Putamen (tissue), 1 donor: ENCODE measurements at regions not wholly inside any gene's neighbourhood (a gene's known extent, or its start where the extent isn't known, plus 50 kb on each side); places are given as distances from the start of the nearest gene placed in this dataset.

Experiments used
- DNase-seq: peaks from one replicate; pipeline ENCODE4 v3.0.0-alpha.2; 2016; ENCODE audit warnings: low spot score

DNA sequence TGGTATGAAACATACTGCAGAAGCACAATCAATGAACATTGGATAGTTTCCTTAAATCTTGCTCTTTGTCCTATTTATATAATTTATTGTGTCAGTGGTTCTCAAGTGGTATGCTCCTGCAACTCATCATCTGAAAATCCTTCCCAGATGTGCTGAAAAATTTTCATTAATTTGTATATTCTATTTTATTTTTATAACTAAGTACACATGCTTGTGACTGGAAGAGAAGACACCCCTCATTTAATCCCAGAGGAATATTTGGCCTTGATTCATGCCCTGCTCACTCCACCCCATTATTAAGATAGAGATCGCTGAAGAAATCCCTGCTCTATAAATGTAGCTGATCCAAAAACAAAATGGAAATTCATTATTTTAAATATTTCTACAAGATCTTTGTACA is 870.5 kb upstream of the CXADR start:
- no peak for DNase-seq

DNA sequence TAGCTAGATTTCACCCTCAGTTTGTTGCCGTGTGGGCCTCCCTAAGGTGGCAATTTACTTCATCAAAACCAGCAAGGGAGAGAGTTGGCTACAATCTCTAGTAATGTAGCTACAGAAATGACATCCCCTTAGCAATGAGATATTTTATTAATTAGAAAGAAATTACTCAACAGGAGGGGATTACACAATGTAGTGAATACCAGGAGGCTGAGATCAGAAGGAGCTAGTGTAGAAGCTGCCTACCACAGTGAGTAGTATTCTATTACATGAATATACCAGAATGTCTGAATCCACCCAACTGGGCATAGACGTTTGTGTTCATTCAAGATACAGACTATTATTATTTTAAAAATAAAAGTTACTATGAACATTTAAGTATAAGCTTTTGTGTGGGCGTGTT is 868.2 kb upstream of the CXADR start:
- no peak for DNase-seq

DNA sequence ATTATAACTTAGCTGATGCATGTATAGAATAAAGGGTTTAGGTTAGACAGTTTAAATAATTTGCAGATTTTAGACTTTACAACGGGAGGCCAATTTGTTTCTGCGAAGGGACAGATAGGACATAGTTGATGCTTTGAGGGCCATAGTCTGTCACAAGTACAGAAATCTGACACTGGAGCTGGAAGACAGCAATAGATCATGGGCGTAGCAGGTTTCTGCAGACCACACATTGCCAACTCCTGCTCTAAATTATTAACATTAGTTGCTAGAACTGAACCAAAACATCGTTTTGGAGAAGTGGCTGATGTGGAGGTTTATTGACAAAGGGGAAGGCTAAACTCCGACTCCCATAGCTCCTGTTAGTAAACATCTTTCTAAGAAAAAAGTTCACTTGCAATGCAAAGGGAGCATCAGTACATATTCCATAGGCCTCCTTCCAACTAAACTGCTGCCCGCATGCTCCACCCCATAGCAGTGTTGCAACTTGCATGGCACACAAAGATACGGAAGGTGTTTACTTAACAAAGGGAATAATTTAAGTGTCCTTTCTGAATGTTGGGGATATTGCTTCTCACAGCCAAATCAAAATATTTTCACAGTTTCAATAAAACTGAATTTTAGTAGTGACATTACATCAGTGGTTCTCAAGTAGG is 862.0 kb upstream of the CXADR start:
- no peak for DNase-seq

DNA sequence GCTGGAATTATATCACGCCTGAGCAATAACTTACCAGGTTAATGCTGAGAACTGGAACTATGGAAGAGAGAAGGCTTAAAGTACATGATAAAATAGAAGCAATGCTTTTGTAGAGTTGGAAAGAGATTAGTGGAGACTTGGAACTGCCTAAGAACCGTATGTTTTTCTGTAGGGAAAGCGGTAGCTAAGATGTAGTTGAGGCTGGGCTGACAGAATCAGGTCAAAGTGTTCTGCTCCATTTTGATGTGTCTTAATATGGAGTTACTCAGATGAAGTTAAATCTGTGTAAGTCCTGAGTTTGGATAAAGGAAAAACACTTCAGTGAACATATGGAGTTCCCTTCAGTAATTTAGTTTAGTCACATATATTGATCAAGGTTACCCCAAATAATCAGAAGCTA is 860.9 kb upstream of the CXADR start:
- peak; percentile 64 for DNase-seq

DNA sequence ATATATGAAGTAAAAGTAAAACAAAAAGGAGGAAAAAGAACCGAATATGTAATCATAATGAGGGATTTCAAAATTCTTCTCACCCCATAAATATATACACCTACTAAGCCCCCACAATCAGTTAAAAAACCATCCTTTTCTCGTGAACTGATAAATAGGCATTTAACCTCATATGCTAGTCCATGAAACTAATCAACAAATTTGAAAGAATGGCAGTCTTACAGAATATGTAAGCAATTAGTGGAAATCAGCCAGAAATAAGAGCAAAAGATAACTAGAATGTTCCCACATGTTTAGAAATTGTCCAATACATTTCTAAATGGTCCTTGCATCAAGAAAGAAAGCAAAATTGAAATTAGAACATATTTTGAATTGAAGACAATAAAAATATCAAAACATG is 849.4 kb upstream of the CXADR start:
- no peak for DNase-seq

DNA sequence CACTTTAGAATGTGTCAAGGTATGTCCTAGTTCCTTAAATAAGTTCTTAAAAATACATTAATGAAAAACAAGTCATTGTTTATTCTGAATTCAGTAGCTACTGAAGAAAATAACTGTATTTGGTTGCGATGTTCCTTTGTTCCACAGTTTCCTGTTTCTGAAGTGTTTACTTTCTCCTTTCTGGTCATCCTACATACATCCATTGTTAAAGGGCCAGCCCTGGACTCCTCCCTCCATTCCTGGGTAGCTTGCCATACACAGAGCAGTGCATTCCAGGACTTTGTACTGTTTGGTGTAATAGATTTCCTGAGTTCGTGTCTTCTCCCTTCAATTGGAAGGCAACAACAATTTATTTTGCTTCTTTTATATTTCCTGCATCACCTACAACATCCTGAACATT is 845.4 kb upstream of the CXADR start:
- no peak for DNase-seq

DNA sequence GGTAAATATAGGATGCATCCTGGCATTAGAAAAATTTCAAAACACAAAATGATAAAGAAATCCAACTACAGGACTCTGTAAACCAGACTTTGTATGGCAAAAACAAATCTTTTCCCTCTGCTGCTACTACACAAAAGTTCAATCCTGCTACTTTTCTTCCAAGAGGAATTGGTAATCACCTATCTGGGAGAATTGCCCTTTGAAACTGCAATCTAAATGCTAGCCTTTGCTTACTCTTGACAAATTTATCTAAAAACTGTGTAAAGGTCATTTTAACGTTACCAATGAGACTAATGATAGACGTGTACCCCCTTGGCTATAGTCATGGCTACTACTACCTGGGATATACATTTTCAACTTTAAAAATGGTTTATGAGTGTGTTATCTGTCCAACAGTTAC is 837.9 kb upstream of the CXADR start:
- no peak for DNase-seq

DNA sequence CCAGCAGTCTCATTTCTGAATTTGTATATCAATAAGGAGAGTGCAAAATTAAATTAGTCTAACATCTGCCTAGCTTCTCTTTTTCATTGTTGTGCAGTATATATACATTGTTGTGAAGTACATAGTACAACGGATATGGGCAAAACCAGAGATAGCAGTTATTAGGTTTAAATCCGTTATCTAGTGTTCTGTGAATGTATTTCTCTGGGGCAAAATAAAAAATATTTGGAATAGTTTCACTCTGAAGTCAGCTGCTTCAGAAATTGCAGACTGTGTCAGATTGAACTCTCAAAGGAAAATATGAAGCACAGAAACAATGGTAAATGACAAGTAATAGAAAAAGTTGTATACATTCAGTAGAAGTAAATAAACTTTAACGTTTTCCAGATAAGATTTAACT is 836.5 kb upstream of the CXADR start:
- no peak for DNase-seq

DNA sequence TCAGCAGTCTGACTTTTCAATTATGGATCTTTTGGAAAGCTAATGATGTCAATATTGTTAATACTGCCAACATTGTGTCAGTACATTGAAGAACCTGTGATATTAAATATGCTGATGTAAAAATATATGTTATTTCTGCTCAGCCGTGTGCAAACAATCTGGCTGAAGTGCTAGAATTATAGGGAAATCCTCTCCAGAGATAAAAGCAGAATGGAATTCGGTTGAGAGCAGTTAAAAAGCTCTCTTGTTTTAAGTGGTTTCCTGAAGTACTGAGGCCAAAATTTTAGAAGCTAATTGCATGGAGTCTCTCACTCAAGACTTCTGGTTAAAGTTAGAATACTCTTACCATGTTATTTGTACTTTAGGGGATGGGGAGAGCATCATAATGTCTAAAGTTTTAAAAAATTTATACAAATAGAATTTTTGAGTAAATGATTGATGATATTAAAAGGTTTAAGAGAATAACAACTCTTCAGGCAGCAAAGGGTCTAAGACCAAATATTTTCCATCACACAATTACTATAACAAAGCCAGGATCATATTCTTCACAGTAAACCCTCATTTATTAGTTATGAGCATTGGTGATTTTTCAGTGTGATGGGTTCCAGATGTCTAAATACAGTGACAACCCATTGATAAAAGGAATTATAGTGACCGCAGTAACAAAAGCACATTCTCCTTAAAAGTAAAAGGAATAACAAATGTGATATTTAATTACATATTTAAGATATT is 834.2 kb upstream of the CXADR start:
- no peak for DNase-seq

DNA sequence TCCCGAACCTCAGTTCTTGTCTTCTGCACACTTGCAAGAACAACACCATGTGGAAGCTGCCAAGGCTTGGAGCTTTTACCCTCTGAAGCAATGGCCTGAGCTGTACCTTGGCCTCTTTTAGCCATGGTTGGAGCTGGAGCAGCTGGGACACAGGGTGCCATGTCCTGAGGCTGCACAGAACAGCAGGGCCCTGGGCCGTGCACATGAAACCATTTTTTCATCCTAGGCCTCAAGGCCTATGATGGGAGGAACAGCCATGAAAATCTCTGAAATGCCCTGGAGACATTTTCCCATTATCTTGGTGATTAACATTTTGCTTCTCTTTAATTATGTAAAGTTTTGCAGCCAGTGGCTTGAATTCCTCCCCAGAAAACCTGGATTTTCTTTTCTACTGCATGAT is 817.8 kb upstream of the CXADR start:
- no peak for DNase-seq

DNA sequence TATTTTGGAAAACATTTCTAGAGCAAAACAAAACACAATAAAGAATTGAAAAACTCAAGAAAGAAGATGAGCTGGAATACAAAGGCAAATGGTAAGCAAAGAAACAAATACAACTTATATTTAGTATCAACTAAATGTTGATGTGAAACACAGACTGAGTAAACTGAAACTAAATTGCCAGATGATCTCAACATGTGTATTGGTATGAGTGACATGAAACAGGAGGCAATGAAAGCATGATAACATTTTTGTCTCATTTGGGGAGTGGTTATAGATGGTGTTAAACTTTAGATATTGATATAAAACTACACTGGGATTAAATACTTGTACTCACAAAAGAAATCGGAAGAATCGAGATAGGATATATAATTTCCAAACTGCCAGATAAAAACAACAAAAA is 805.6 kb upstream of the CXADR start:
- DNase-seq, result no peak

DNA sequence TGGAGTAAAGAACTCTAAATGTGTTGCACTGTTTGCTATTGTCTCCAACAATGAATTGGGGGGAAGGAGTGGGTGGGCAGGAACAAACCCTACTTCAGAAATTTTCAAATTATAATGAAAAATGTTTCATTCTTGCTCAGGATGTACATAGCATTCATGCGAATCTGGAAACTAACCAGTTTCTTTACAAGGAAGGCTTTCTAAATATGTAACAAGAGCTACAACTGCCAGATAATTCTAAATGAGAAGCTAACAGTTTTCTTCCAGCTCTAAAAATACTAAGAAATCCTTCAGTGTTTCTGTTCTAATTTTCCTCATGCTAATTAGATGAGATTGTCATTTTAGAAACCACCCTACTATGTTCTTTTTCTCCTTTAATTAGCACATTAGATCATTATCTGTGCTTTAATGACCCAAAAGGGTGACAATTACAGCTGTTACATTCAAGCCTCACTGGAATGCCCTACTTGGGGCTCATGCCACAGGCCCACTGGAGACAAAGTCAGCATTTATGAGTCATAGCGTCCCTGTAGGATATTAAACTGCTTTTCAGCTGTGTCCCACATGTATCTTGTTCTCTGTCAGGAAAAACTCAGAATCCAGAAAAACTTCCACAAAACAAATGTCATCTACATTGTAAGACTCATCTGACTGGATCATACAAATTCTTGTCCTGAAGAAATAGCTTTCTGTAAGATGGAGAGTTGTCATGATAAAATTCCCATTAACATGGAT is 804.6 kb upstream of the CXADR start:
- no peak for DNase-seq

DNA sequence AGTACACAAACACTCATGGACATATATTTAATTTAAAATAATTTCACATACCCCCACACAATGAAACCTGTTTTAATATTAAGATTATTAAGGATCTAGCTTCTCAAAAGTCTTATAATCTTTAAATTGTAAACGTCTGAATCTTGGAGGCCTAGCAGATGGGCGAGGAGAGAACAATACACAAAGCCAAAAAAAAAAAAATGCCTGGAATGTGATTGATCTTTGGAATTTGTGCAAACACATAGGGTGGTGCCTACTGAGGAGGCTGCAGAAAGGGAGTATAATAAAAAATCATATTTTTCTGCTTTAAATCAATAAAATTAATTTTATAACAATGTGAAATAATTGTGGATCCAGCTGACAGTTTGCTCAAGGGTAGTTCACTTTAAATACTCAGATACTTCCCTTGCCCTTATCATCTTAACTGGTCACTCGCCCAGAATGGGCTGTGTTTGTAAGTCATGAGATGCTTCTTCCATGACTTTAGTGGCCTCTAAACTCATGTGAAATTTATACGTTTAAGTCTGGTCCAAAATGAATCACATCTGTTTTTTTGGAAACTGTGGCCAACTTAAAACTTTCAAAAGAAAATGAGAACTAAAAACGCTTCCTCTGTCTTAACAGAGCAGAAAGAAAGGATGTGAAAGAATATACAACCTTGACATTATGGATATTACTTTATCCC is 802.8 kb upstream of the CXADR start:
- no peak for DNase-seq

DNA sequence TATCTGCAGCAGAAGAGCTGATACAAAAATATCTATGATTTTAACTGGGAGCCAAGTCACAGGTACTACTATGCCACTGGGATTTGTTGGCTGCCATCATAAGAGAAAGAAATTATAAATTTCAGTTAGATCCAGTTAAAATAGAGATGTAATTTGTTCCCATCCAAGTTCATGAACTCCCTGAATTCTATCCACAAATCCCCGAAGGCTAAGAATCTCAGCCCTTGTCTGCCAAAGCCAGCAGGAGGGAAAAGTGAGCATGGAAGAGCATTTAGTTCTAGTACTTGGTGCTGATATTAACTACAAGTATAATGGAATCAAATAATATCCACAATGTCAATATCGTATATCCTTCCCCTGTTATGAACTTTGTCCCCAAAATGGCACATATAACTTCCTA is 801.1 kb upstream of the CXADR start:
- DNase-seq, result no peak

DNA sequence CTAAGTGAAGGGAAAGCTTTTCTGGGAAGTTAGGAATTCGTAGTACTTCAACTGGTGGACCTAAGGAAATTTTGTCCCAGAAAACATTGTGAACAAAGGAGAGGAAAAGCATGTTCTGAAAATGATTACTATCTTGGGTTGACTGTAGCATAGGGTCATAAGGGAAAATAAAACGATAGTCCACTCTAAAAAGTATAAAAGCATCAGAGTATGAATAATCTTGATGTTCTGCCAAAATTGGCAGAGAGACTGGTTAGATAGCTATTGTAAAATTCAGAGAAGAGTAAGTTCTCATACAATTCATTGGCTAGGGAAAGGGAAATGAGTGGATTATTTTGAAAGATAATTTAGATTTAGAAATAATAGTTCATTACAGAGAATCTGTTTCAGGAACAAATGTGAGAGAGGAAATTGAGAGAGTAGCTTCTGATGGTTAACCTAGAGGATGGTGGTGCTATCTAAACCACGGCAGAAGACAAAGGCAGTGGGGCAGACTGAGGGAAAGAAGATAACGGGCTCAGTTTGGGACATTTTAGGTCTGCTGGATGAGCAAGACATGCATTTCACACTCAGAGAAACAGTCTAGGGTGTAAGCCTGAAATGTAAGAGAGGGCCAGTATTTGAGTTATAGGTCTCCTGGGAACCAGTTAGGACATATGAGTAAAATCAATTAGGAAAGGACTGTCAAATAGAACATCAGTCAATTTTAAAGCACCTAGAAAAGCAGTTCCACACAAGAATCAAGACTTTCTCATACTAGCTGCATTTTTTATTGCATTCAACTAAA is 799.3 kb upstream of the CXADR start:
- DNase-seq, result no peak

DNA sequence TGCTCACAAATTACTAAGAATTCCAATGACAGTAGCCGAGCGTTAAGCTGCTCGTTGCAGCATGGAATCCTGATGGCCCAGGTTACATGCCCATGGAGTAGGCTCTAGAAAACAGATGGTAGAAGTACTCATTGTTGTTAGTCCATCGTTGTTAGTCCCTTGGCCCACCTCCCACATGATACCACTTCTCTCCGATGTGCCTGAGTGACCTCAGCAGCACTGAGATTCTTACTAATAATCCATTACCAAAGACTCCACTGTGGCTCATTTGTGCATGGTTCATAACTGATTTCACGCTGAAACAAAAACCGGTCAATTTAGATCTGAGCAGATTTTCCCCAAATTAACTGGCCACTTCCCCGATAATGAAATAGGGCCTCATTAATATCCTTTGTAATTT is 772.3 kb upstream of the CXADR start:
- DNase-seq, result no peak

DNA sequence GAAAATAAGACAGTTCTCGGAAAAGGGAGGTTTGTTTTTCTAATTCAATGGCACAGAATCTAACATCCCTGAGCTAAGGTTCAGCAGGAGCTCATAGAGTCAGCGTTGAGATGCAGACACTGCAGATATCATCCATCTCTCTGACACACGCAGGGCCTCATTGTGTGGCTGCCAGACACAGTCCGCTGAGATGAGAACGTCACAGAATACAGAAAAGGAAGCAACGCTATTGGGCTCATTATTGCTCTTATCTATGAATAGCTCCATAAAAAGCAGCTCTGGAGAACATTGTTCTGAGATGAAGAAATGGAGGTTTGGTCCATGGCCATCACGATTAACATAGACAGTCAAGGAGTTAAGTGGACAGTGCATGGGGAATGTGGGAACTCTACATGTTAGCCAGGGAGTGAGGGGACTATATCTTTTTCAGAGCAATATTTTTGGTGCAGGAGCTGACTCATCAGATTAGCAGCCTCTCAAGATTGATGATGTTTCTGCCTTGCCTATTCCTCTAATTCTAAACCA is 771.6 kb upstream of the CXADR start:
- DNase-seq, result no peak

DNA sequence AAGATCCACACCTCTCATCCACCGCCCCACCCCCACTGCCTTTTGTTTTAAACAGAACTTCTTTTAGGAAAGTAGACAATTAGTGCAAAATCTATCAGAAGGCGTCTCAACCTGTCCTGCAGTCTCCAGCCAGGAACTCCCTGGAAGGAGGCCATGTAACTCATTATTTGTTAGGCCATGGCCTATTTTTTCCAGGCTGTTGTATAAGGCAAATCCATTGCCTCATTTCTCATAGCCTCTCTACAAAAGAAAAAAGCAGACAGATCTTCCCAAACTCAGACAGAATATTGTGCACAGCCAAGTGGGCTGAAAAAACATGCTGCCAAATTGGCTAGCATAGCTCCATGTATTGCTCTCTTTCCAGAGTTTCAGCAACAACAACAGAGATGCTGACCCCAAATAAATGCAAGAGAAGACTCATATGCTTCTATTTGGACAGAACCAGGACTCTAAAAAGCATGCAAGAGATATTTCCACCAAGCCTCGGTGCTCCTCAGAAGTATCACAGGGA is 770.7 kb upstream of the CXADR start:
- peak; percentile 35 for DNase-seq

DNA sequence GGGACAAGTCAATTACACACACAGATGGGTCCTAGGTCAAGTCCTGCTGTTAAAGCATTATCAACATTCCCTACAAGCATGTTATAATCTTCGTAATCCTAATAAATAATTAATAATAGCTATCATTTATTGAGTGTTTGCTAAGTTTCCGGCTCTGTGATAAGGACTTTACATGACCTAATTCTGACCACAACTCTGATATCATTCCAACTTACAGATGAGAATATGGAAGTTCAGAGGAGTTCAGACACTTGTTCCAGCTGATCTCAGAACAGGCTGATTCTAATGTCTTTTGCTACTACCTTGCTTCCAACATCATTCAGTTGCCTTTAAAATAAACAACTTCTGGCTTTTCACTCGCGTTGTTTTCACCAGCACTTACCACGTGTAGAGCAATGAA is 770.1 kb upstream of the CXADR start:
- DNase-seq, result no peak

DNA sequence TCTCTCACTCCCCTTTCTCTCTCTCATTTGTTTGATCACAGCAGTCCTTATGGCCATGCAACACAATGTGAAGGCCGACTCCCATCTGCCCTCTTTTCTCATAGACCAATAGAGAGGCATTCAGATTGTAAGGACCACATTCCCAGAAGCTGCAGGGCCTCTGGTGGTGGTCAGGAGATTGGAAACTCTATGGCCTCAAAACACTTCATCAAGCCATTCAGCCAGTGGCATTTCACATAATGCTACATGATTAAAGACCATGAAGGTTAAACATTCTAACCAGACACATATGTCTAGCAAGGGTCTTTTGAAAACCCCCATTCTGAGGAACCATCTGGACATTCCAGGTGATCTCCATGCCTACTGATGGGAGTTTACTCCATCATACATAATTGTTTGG is 769.5 kb upstream of the CXADR start:
- DNase-seq, result no peak

DNA sequence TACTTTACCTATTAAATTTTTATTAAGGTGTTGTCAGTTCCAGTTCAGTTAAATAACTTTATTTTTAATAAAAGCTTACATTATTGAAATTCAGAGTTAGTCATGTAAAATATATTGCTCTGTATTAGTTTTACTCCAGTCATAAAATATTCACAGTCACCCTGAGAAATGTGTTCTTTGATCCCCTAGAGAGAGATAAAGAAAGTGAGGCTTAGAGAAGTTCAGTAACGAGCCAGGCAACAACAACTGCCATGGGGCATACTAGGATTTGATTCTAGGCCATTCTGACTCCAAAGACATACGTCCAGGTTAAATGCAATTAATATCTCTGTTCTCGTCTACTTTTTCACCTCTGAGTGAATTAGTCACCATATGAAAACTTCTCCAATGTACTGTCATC is 761.9 kb upstream of the CXADR start:
- DNase-seq, result no peak
